ENCODE measurements at regions not wholly inside any gene's neighbourhood (a gene's known extent, or its start where the extent isn't known, plus 50 kb on each side); places are given as distances from the start of the nearest gene placed in this dataset.

DNA sequence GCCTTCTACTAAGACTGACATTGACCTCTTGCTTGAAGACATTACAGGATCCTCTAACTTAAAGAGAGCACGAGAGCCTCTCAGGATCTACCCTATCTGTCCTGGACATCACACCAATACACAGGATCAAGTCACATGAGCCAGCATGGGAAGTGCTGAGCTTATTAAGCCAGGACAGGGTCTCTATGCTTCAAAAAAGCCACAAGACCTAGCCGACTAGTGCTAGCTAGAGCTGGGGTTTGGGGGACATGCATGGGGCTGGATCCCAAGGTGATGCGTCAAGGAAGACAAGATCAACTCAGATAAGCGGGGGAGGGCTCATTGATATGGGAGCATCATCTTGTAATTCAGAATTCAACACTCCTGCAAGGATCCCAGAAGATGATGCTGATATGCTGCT lies 167.2 kb upstream of the TAB2 start:
- TF ChIP-seq, protein P1, sequence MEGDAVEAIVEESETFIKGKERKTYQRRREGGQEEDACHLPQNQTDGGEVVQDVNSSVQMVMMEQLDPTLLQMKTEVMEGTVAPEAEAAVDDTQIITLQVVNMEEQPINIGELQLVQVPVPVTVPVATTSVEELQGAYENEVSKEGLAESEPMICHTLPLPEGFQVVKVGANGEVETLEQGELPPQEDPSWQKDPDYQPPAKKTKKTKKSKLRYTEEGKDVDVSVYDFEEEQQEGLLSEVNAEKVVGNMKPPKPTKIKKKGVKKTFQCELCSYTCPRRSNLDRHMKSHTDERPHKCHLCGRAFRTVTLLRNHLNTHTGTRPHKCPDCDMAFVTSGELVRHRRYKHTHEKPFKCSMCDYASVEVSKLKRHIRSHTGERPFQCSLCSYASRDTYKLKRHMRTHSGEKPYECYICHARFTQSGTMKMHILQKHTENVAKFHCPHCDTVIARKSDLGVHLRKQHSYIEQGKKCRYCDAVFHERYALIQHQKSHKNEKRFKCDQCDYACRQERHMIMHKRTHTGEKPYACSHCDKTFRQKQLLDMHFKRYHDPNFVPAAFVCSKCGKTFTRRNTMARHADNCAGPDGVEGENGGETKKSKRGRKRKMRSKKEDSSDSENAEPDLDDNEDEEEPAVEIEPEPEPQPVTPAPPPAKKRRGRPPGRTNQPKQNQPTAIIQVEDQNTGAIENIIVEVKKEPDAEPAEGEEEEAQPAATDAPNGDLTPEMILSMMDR (conservative IDR thresholded peaks at IDR 0.05; ENCODE audit: low read depth, low read length) = no peak
- no peak for TF ChIP-seq EZH2 (IDR thresholded peaks at IDR 0.05; ENCODE audit: low read length, unreplicated experiment)
